ENCODE measurements at regions not wholly inside any gene's neighbourhood (a gene's known extent, or its start where the extent isn't known, plus 50 kb on each side); places are given as distances from the start of the nearest gene placed in this dataset.

- peak; percentile 71 to 75 (median 73) for TF ChIP-seq CTCF (optimal IDR thresholded peaks at IDR 0.05 in 1 of 3, IDR thresholded peaks at IDR 0.05 in 1 of 3, conservative IDR thresholded peaks at IDR 0.05 in 1 of 3; ENCODE audit: extremely low read depth in 1 of 3, insufficient read depth in 2 of 3, low read length in 3 of 3)
- TF ChIP-seq EZH2 (IDR thresholded peaks at IDR 0.05; ENCODE audit: low read length) = no peak
Measured at GRCh38 chr6:12605888-12606345, 110.7 kb upstream of the PHACTR1 start.
